ENCODE measurements at regions not wholly inside any gene's neighbourhood (a gene's known extent, or its start where the extent isn't known, plus 50 kb on each side); places are given as distances from the start of the nearest gene placed in this dataset.
"Not testable (repeated sequence)": the region's sequence is repeated elsewhere in the genome, so short reads cannot be mapped to it uniquely, and the experiment has no call there.

GRCh38 chr13:73160371-73161031 lies 101.7 kb downstream of the KLF5 start:
- not testable (repeated sequence) for DNase-seq (ENCODE audit: low spot score)

GRCh38 chr13:73158851-73159250 lies 100.0 kb downstream of the KLF5 start:
- DNase-seq (ENCODE audit: low spot score), result no peak

GRCh38 chr13:73157031-73157430 lies 98.2 kb downstream of the KLF5 start:
- DNase-seq (ENCODE audit: low spot score), result no peak

- no peak for DNase-seq (ENCODE audit: low spot score)
These were observed 87.9 kb downstream of the KLF5 start for GRCh38 chr13:73146707-73147106.

GRCh38 chr13:73142071-73142470 lies 83.3 kb downstream of the KLF5 start:
- no peak for DNase-seq (ENCODE audit: low spot score)

GRCh38 chr13:73141292-73141771 lies 82.5 kb downstream of the KLF5 start:
- no peak for DNase-seq (ENCODE audit: low spot score)

- no peak for DNase-seq (ENCODE audit: low spot score)
These were observed 82.0 kb downstream of the KLF5 start for GRCh38 chr13:73140801-73141200.

GRCh38 chr13:73138638-73139491 lies 80.1 kb downstream of the KLF5 start:
- DNase-seq (ENCODE audit: low spot score), result no peak

- DNase-seq (ENCODE audit: low spot score), result no peak
These were observed 79.5 kb downstream of the KLF5 start for GRCh38 chr13:73138276-73138637.

GRCh38 chr13:73136776-73137175 lies 78.0 kb downstream of the KLF5 start:
- no peak for DNase-seq (ENCODE audit: low spot score)

GRCh38 chr13:73133531-73133930 lies 74.7 kb downstream of the KLF5 start:
- DNase-seq (ENCODE audit: low spot score), result no peak

- DNase-seq (ENCODE audit: low spot score), result no peak
These were observed 72.4 kb downstream of the KLF5 start for GRCh38 chr13:73131247-73131646.

GRCh38 chr13:73129023-73129422 lies 70.2 kb downstream of the KLF5 start:
- no peak for DNase-seq (ENCODE audit: low spot score)
